ENCODE measurements at regions not wholly inside any gene's neighbourhood (a gene's known extent, or its start where the extent isn't known, plus 50 kb on each side); places are given as distances from the start of the nearest gene placed in this dataset.

DNA sequence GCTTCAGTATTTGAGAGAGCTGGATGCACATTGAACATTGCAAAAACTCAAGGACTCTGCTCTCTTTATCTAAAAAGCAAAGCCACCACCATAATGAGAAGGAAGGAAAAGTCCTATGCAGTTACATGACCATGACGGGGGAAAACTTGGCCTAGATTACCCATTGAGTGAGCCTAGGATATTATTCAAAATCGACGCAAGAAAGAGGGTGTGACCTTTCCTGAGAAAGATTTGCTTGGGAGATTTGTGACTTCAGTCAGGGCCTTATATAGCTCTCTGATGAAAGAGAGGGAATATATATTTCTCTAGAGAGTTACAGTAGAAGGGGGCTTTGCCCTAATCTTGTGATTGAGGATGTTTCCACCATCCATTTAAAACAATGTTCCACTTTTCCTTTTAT is 153.0 kb upstream of the DPYD start:
- no peaks in the 10 kb centered on the region for H3K4me1 ChIP-seq (ENCODE audit: low read depth, poor library complexity, severe bottlenecking)
- no peaks in the 10 kb centered on the region for H3K79me2 ChIP-seq (ENCODE audit: insufficient read depth, low read depth)
- no peaks in the 10 kb centered on the region for H3K27me3 ChIP-seq (ENCODE audit: insufficient read depth, low read depth)
- H3K4me2 ChIP-seq: no peak overlapping the region
- no peak overlapping the region for H3K4me3 ChIP-seq (IDR thresholded peaks at IDR 0.05; ENCODE audit: insufficient read depth, low read depth, low read length)
- H3K27ac ChIP-seq: no peak overlapping the region
- no peaks in the 10 kb centered on the region for H3K36me3 ChIP-seq (ENCODE audit: insufficient read depth)
- H3K9ac ChIP-seq: no peak overlapping the region
- H2AFZ ChIP-seq (ENCODE audit: low read depth): no peak overlapping the region
- no peaks in the 10 kb centered on the region for H4K20me1 ChIP-seq (ENCODE audit: insufficient read depth)
- TF ChIP-seq, protein P1, sequence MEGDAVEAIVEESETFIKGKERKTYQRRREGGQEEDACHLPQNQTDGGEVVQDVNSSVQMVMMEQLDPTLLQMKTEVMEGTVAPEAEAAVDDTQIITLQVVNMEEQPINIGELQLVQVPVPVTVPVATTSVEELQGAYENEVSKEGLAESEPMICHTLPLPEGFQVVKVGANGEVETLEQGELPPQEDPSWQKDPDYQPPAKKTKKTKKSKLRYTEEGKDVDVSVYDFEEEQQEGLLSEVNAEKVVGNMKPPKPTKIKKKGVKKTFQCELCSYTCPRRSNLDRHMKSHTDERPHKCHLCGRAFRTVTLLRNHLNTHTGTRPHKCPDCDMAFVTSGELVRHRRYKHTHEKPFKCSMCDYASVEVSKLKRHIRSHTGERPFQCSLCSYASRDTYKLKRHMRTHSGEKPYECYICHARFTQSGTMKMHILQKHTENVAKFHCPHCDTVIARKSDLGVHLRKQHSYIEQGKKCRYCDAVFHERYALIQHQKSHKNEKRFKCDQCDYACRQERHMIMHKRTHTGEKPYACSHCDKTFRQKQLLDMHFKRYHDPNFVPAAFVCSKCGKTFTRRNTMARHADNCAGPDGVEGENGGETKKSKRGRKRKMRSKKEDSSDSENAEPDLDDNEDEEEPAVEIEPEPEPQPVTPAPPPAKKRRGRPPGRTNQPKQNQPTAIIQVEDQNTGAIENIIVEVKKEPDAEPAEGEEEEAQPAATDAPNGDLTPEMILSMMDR (conservative IDR thresholded peaks at IDR 0.05; ENCODE audit: low read depth, low read length): no peak

DNA sequence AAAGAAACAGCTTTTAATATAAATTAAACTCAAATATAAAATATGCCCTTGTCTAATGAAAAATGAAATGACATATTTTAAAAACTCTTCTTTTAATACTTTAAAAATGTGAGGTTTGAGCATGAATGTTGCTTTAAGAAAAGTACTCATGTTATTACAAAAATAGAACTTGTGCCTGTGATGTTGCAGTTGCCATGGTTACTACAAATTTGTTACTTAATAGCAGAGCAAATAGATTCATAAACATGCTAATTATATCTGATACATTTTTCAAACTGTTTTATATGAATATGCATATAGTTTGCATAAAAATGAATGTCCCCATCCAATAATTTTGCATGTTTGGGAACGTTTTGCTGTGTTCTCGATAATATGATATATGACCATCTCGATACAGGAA is 152.3 kb upstream of the DPYD start:
- H3K79me2 ChIP-seq (ENCODE audit: insufficient read depth, low read depth): no peaks in the 10 kb centered on the region
- no peak overlapping the region for H3K27ac ChIP-seq
- no peaks in the 10 kb centered on the region for H3K4me1 ChIP-seq (ENCODE audit: low read depth, poor library complexity, severe bottlenecking)
- TF ChIP-seq, protein P1 (conservative IDR thresholded peaks at IDR 0.05; ENCODE audit: low read depth, low read length): no peak
- no peak overlapping the region for H3K4me2 ChIP-seq
- no peaks in the 10 kb centered on the region for H3K27me3 ChIP-seq (ENCODE audit: insufficient read depth, low read depth)
- no peak overlapping the region for H3K4me3 ChIP-seq (IDR thresholded peaks at IDR 0.05; ENCODE audit: insufficient read depth, low read depth, low read length)
- no peaks in the 10 kb centered on the region for H4K20me1 ChIP-seq (ENCODE audit: insufficient read depth)
- no peaks in the 10 kb centered on the region for H3K36me3 ChIP-seq (ENCODE audit: insufficient read depth)
- H3K9ac ChIP-seq: no peak overlapping the region
- no peak overlapping the region for H2AFZ ChIP-seq (ENCODE audit: low read depth)

DNA sequence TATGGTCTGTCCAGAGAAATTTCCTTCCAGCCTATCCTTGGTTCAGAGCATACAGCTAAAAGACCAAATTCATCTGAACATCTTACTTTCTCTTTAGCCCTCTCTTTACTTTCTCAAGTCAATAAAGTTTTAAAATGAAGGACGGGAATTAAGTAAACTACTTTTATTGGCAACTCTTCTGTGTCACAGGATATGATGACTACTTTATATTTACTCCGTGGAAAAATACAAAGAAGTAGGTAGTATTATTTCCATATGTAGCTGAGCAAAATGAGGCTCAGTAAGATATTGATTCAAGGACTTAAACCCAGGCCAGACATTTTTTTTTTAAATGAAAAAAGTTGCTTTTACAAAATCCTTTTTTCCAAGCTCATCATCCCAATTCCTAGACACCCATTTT is 151.2 kb upstream of the DPYD start:
- Histone ChIP-seq H3K36me3 (ENCODE audit: insufficient read depth) (no peaks in the 10 kb centered on the region), H3K9ac (no peak overlapping the region), H3K4me3 (IDR thresholded peaks at IDR 0.05; ENCODE audit: insufficient read depth, low read depth, low read length) (no peak overlapping the region), H3K4me2 (no peak overlapping the region), H3K27ac (no peak overlapping the region), H3K4me1 (ENCODE audit: low read depth, poor library complexity, severe bottlenecking) (no peaks in the 10 kb centered on the region), H3K27me3 (ENCODE audit: insufficient read depth, low read depth) (no peaks in the 10 kb centered on the region), H3K79me2 (ENCODE audit: insufficient read depth, low read depth) (no peaks in the 10 kb centered on the region), H2AFZ (ENCODE audit: low read depth) (no peak overlapping the region), H4K20me1 (ENCODE audit: insufficient read depth) (no peaks in the 10 kb centered on the region)
- TF ChIP-seq, protein P1 (conservative IDR thresholded peaks at IDR 0.05; ENCODE audit: low read depth, low read length): no peak

DNA sequence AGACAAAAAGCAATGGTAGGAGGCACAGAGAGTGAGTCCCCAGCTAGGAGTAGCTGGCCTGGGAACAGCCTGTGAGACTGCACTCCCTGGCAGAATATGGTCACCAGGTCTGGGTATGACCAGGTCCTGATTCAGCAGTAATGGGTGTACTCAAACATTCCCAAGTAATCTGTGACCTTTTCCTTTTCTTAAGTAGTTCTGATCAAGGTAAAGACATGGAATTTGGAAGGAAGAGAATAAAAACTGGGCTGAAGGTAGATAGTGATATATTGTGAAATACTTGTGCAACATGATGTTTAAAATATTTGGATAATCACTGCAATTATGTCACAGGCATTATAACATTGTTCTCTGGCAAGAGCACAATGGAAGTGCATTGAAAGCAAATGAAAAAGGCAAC is 147.2 kb upstream of the DPYD start:
- no peaks in the 10 kb centered on the region for H4K20me1 ChIP-seq (ENCODE audit: insufficient read depth)
- H3K79me2 ChIP-seq (ENCODE audit: insufficient read depth, low read depth): no peaks in the 10 kb centered on the region
- H3K27ac ChIP-seq: no peak overlapping the region
- no peaks in the 10 kb centered on the region for H3K36me3 ChIP-seq (ENCODE audit: insufficient read depth)
- TF ChIP-seq, protein P1 (conservative IDR thresholded peaks at IDR 0.05; ENCODE audit: low read depth, low read length): no peak
- H3K27me3 ChIP-seq (ENCODE audit: insufficient read depth, low read depth): no peaks in the 10 kb centered on the region
- no peak overlapping the region for H3K9ac ChIP-seq
- no peak overlapping the region for H3K4me3 ChIP-seq (IDR thresholded peaks at IDR 0.05; ENCODE audit: insufficient read depth, low read depth, low read length)
- H3K4me2 ChIP-seq: no peak overlapping the region
- H2AFZ ChIP-seq (ENCODE audit: low read depth): no peak overlapping the region
- no peaks in the 10 kb centered on the region for H3K4me1 ChIP-seq (ENCODE audit: low read depth, poor library complexity, severe bottlenecking)

DNA sequence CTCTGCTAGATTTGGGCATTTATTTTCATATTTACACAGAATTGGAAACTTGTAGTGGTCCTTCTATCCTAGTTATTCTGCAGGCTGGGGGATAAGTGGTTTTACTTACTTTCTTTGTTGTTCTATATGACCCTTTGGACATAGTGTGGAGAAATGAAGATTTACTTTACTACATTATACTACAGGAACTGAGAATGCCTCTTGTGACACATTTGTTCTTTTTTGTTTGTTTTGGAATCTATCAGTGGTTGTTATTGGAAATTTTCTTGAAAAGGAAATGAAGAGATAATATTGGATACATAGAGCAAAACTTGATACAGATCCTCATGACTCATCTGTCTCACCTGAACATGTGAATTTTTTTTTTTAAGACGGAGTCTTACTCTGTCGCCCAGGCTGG is 146.1 kb upstream of the DPYD start:
- Histone ChIP-seq H3K4me2 (no peak overlapping the region), H4K20me1 (ENCODE audit: insufficient read depth) (no peaks in the 10 kb centered on the region), H3K36me3 (ENCODE audit: insufficient read depth) (no peaks in the 10 kb centered on the region), H3K4me1 (ENCODE audit: low read depth, poor library complexity, severe bottlenecking) (no peaks in the 10 kb centered on the region), H2AFZ (ENCODE audit: low read depth) (no peak overlapping the region), H3K79me2 (ENCODE audit: insufficient read depth, low read depth) (no peaks in the 10 kb centered on the region), H3K27me3 (ENCODE audit: insufficient read depth, low read depth) (no peaks in the 10 kb centered on the region), H3K27ac (no peak overlapping the region), H3K4me3 (IDR thresholded peaks at IDR 0.05; ENCODE audit: insufficient read depth, low read depth, low read length) (no peak overlapping the region), H3K9ac (no peak overlapping the region)
- TF ChIP-seq, protein P1 (conservative IDR thresholded peaks at IDR 0.05; ENCODE audit: low read depth, low read length): no peak

Data from KMS-11 (cell line).